K562 (cell line): ENCODE measurements at regions not wholly inside any gene's neighbourhood (a gene's known extent, or its start where the extent isn't known, plus 50 kb on each side); places are given as distances from the start of the nearest gene placed in this dataset.

Experiments used
- CC2D1A ChIP-seq: fragments of 450-650 bp; IDR thresholded peaks from 2 replicates; pipeline ENCODE4 v1.6.1; 2017; ENCODE audit warnings: mild to moderate bottlenecking
- CHCHD3 ChIP-seq: fragments of 250-450 bp; sonication (Bioruptor Pico); IDR thresholded peaks from 2 replicates; pipeline ENCODE4 v2.1.2; 2022; ENCODE audit warnings: mild to moderate bottlenecking
- KAT2B ChIP-seq: IDR thresholded peaks from one replicate; pipeline ENCODE4 v1.6.1; 2012; ENCODE audit warnings: low read depth, mild to moderate bottlenecking, control low read depth, inconsistent platforms, low read length, moderate library complexity
- NR2C2 ChIP-seq, 2 experiments: fragments of 200-800 bp in 1 of 2; sonication (Bioruptor generic) in 1 of 2; sonication (generic) in 1 of 2; formaldehyde crosslinking in 1 of 2; IDR thresholded peaks; 2 replicates each; pipeline versions ENCODE4 v1.6.1 to v1.8.0; 2016 to 2022; ENCODE audit warnings: mild to moderate bottlenecking in 1 of 2, missing compliant biosample characterization in 1 of 2, missing genetic modification characterization in 1 of 2, missing genetic modification reagents in 1 of 2
- PHF21A ChIP-seq: fragments of 450-650 bp; IDR thresholded peaks from 2 replicates; pipeline ENCODE4 v1.6.1; 2017; ENCODE audit warnings: low read depth, borderline replicate concordance
- POLR2A ChIP-seq: fragments of 450-650 bp; conservative IDR thresholded peaks from 2 replicates; pipeline ENCODE4 v1.6.1; 2016
- POU5F1 ChIP-seq: fragments of 150-350 bp; IDR thresholded peaks from 2 replicates; pipeline ENCODE4 v1.6.1; 2014; ENCODE audit warnings: borderline replicate concordance, low read length, low read depth, mild to moderate bottlenecking; ENCODE audit not compliant: partially characterized antibody
- SAFB2 ChIP-seq: fragments of 200-400 bp; formaldehyde crosslinking; IDR thresholded peaks from 2 replicates; pipeline ENCODE4 v1.6.1; 2018; ENCODE audit warnings: borderline replicate concordance, low read length, low read depth, moderate library complexity; ENCODE audit not compliant: severe bottlenecking
- SP2 ChIP-seq: IDR thresholded peaks from 2 replicates; pipeline ENCODE4 v1.6.1; 2011; ENCODE audit warnings: mild to moderate bottlenecking, low read depth, low read length, moderate library complexity; ENCODE audit not compliant: poor library complexity, severe bottlenecking; ENCODE audit errors: extremely low read depth
- TAF7 ChIP-seq: fragments of 450-650 bp; IDR thresholded peaks from 2 replicates; pipeline ENCODE4 v1.6.1; 2016; ENCODE audit warnings: missing genetic modification characterization, missing compliant biosample characterization
- ZEB2 ChIP-seq: fragments of 450-650 bp; IDR thresholded peaks from 2 replicates; pipeline ENCODE4 v1.6.1; 2016
- TF ChIP-seq, protein P1 (sequence below), 3 experiments: IDR thresholded peaks in 2 of 3; conservative IDR thresholded peaks in 1 of 3; 2 replicates each; pipeline ENCODE4 v1.5.1; 2011 to 2012; ENCODE audit warnings: low read length in 3 of 3, mild to moderate bottlenecking in 3 of 3, control low read depth in 2 of 3, improper control_type of control experiment in 1 of 3, inconsistent platforms in 1 of 3, low read depth in 1 of 3, mixed read lengths in 1 of 3, moderate library complexity in 1 of 3; ENCODE audit not compliant: insufficient read depth in 2 of 3
- TF ChIP-seq, protein P2 (sequence below), 2 experiments: fragments of 200-800 bp in 1 of 2; sonication (Bioruptor generic) in 1 of 2; sonication (generic) in 1 of 2; formaldehyde crosslinking in 1 of 2; IDR thresholded peaks in 1 of 2; conservative IDR thresholded peaks in 1 of 2; 2 replicates each; pipeline versions ENCODE4 v1.5.0 to v1.6.1; 2016 to 2020; ENCODE audit warnings: missing compliant biosample characterization in 1 of 2, missing genetic modification characterization in 1 of 2, missing genetic modification reagents in 1 of 2

DNA sequence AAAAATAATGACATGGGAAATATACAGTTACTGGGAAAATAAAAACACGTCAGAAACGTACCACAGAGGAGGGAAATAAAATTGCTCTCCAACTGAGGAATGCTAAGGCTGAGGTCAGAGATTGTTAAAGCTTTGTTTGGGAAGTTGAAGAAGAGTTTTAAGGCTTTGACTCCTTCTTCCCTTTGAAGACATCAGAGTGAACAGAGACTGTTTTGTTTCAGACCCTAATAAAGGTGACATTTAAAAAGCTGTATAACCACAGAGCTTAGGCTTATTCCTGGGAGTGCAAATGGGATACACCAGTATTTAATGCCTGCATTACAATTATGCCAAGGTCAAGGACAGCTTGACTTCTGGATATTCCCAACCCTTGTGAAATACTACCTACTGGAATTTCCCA is 102.8 kb downstream of the TRIML1 start:
- TF ChIP-seq POU5F1 (no peak), NR2C2 (CRISPR knock-in tag; IDR thresholded peaks at IDR 0.05) (no peak), NR2C2 (tag; IDR thresholded peaks at IDR 0.05) (no peak), ZEB2 (no peak), KAT2B (no peak), CC2D1A (no peak), SP2 (no peak), POLR2A (no peak), CHCHD3 (CRISPR knock-in tag) (no peak), TAF7 (tag) (no peak), PHF21A (no peak), SAFB2 (no peak)
- TF ChIP-seq, protein P1, sequence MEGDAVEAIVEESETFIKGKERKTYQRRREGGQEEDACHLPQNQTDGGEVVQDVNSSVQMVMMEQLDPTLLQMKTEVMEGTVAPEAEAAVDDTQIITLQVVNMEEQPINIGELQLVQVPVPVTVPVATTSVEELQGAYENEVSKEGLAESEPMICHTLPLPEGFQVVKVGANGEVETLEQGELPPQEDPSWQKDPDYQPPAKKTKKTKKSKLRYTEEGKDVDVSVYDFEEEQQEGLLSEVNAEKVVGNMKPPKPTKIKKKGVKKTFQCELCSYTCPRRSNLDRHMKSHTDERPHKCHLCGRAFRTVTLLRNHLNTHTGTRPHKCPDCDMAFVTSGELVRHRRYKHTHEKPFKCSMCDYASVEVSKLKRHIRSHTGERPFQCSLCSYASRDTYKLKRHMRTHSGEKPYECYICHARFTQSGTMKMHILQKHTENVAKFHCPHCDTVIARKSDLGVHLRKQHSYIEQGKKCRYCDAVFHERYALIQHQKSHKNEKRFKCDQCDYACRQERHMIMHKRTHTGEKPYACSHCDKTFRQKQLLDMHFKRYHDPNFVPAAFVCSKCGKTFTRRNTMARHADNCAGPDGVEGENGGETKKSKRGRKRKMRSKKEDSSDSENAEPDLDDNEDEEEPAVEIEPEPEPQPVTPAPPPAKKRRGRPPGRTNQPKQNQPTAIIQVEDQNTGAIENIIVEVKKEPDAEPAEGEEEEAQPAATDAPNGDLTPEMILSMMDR (IDR thresholded peaks at IDR 0.05 in 2 of 3, conservative IDR thresholded peaks at IDR 0.05 in 1 of 3; ENCODE audit: insufficient read depth in 2 of 3, low read depth in 1 of 3, low read length in 3 of 3): no peak
- TF ChIP-seq, protein P2, sequence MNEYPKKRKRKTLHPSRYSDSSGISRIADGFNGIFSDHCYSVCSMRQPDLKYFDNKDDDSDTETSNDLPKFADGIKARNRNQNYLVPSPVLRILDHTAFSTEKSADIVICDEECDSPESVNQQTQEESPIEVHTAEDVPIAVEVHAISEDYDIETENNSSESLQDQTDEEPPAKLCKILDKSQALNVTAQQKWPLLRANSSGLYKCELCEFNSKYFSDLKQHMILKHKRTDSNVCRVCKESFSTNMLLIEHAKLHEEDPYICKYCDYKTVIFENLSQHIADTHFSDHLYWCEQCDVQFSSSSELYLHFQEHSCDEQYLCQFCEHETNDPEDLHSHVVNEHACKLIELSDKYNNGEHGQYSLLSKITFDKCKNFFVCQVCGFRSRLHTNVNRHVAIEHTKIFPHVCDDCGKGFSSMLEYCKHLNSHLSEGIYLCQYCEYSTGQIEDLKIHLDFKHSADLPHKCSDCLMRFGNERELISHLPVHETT (CRISPR knock-in tag; conservative IDR thresholded peaks at IDR 0.05 in 1 of 2, IDR thresholded peaks at IDR 0.05 in 1 of 2): no peak
